HL-60 (cell line): ENCODE measurements at regions not wholly inside any gene's neighbourhood (a gene's known extent, or its start where the extent isn't known, plus 50 kb on each side); places are given as distances from the start of the nearest gene placed in this dataset.

Experiments
- CTCF ChIP-seq: IDR thresholded peaks from one replicate; pipeline ENCODE4 v1.5.1; 2011; ENCODE audit warnings: low read length, control low read depth, inconsistent platforms; ENCODE audit not compliant: insufficient read depth
- GABPA ChIP-seq: IDR thresholded peaks from 2 replicates; pipeline ENCODE4 v1.6.1; 2012; ENCODE audit warnings: low read depth
- POLR2AphosphoS5 ChIP-seq: IDR thresholded peaks from 2 replicates; pipeline ENCODE4 v1.6.1; 2012; ENCODE audit warnings: low read depth
- SPI1 ChIP-seq: IDR thresholded peaks from 2 replicates; pipeline ENCODE4 v1.6.1; 2012; ENCODE audit warnings: low read depth, mild to moderate bottlenecking, borderline replicate concordance
- TF ChIP-seq, protein P1 (sequence below): IDR thresholded peaks from 2 replicates; pipeline ENCODE4 v1.6.1; 2012; ENCODE audit warnings: low read depth; ENCODE audit not compliant: insufficient replicate concordance

DNA sequence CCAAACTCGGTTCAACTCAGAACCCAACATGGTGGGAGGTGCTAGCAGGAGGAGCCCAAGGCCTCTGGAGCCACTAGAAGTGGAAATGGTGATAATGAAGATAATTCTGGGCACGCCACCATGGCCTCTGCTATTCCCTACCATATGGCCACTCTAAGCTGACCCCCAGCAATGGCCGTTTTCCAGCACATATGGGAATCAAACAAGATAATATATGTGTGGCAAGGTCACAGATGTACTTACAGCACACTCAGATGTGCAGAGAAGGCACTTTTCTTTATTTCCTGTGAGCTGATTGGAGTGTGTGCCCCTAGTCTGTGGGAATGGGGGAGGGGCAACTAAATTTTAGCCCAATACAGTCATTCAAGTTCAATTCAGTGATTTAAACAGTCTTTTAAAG is 153.4 kb upstream of the LRFN2 start:
- TF ChIP-seq CTCF (no peak), GABPA (no peak), POLR2AphosphoS5 (no peak), SPI1 (no peak)
- TF ChIP-seq, protein P1, sequence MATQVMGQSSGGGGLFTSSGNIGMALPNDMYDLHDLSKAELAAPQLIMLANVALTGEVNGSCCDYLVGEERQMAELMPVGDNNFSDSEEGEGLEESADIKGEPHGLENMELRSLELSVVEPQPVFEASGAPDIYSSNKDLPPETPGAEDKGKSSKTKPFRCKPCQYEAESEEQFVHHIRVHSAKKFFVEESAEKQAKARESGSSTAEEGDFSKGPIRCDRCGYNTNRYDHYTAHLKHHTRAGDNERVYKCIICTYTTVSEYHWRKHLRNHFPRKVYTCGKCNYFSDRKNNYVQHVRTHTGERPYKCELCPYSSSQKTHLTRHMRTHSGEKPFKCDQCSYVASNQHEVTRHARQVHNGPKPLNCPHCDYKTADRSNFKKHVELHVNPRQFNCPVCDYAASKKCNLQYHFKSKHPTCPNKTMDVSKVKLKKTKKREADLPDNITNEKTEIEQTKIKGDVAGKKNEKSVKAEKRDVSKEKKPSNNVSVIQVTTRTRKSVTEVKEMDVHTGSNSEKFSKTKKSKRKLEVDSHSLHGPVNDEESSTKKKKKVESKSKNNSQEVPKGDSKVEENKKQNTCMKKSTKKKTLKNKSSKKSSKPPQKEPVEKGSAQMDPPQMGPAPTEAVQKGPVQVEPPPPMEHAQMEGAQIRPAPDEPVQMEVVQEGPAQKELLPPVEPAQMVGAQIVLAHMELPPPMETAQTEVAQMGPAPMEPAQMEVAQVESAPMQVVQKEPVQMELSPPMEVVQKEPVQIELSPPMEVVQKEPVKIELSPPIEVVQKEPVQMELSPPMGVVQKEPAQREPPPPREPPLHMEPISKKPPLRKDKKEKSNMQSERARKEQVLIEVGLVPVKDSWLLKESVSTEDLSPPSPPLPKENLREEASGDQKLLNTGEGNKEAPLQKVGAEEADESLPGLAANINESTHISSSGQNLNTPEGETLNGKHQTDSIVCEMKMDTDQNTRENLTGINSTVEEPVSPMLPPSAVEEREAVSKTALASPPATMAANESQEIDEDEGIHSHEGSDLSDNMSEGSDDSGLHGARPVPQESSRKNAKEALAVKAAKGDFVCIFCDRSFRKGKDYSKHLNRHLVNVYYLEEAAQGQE: no peak
